ENCODE measurements at regions not wholly inside any gene's neighbourhood (a gene's known extent, or its start where the extent isn't known, plus 50 kb on each side); places are given as distances from the start of the nearest gene placed in this dataset.
"Not testable (repeated sequence)": the region's sequence is repeated elsewhere in the genome, so short reads cannot be mapped to it uniquely, and the experiment has no call there.

- BruUV-seq (replicated peaks); intact Hi-C loops (cut with micrococcal nuclease); POLR2A ChIA-PET; H3K9me3 Mint-ChIP-seq (ENCODE audit: unreplicated experiment); H3K36me3 Mint-ChIP-seq (ENCODE audit: insufficient read depth, unreplicated experiment); H3K4me1 Mint-ChIP-seq (ENCODE audit: insufficient read depth, unreplicated experiment); H3K27ac Mint-ChIP-seq (ENCODE audit: low read depth, unreplicated experiment); DNase-seq (ENCODE audit: unreplicated experiment); H3K4me3 Mint-ChIP-seq (ENCODE audit: unreplicated experiment): not testable (repeated sequence)
- H3K27me3 Mint-ChIP-seq (ENCODE audit: insufficient read depth, unreplicated experiment): peaks cover 27% of the 10 kb centered on the region
- CTCF ChIA-PET: interaction anchor here (0.8 kb wide), 1 partner anchor 173 kb away, joined by 3 read pairs; no protein-coding TSS in a partner anchor
Measured at GRCh38 chr12:8282181-8282580, 54.8 kb upstream of the FAM90A1 start.

- POLR2A ChIA-PET; DNase-seq (ENCODE audit: unreplicated experiment); H3K27ac Mint-ChIP-seq (ENCODE audit: low read depth, unreplicated experiment); BruUV-seq (replicated peaks); H3K36me3 Mint-ChIP-seq (ENCODE audit: insufficient read depth, unreplicated experiment); H3K9me3 Mint-ChIP-seq (ENCODE audit: unreplicated experiment); H3K4me1 Mint-ChIP-seq (ENCODE audit: insufficient read depth, unreplicated experiment); intact Hi-C loops (cut with micrococcal nuclease); H3K4me3 Mint-ChIP-seq (ENCODE audit: unreplicated experiment): not testable (repeated sequence)
- peaks cover 28% of the 10 kb centered on the region for H3K27me3 Mint-ChIP-seq (ENCODE audit: insufficient read depth, unreplicated experiment)
- CTCF ChIA-PET: interaction anchor here (0.6 kb wide), 1 partner anchor 393 kb away, joined by 3 read pairs; no protein-coding TSS in a partner anchor
Measured at GRCh38 chr12:8285681-8286080, 58.3 kb upstream of the FAM90A1 start.

- intact Hi-C loops (cut with micrococcal nuclease); H3K4me1 Mint-ChIP-seq (ENCODE audit: insufficient read depth, unreplicated experiment); H3K27ac Mint-ChIP-seq (ENCODE audit: low read depth, unreplicated experiment); H3K4me3 Mint-ChIP-seq (ENCODE audit: unreplicated experiment); POLR2A ChIA-PET; CTCF ChIA-PET; H3K36me3 Mint-ChIP-seq (ENCODE audit: insufficient read depth, unreplicated experiment); H3K9me3 Mint-ChIP-seq (ENCODE audit: unreplicated experiment); BruUV-seq (replicated peaks); DNase-seq (ENCODE audit: unreplicated experiment): not testable (repeated sequence)
- peaks cover 46% of the 10 kb centered on the region for H3K27me3 Mint-ChIP-seq (ENCODE audit: insufficient read depth, unreplicated experiment)
Measured at GRCh38 chr12:8291764-8292163, 64.3 kb upstream of the FAM90A1 start.

GRCh38 chr12:8294662-8295061 lies 67.2 kb upstream of the FAM90A1 start:
- CTCF ChIA-PET; BruUV-seq (replicated peaks); H3K4me3 Mint-ChIP-seq (ENCODE audit: unreplicated experiment); POLR2A ChIA-PET; DNase-seq (ENCODE audit: unreplicated experiment); intact Hi-C loops (cut with micrococcal nuclease); H3K9me3 Mint-ChIP-seq (ENCODE audit: unreplicated experiment); H3K4me1 Mint-ChIP-seq (ENCODE audit: insufficient read depth, unreplicated experiment); H3K36me3 Mint-ChIP-seq (ENCODE audit: insufficient read depth, unreplicated experiment); H3K27ac Mint-ChIP-seq (ENCODE audit: low read depth, unreplicated experiment): not testable (repeated sequence)
- H3K27me3 Mint-ChIP-seq (ENCODE audit: insufficient read depth, unreplicated experiment): peaks cover 37% of the 10 kb centered on the region

GRCh38 chr12:8308611-8309010 lies 81.2 kb upstream of the FAM90A1 start:
- H3K9me3 Mint-ChIP-seq (ENCODE audit: unreplicated experiment); H3K36me3 Mint-ChIP-seq (ENCODE audit: insufficient read depth, unreplicated experiment); H3K4me1 Mint-ChIP-seq (ENCODE audit: insufficient read depth, unreplicated experiment); H3K4me3 Mint-ChIP-seq (ENCODE audit: unreplicated experiment); POLR2A ChIA-PET; H3K27me3 Mint-ChIP-seq (ENCODE audit: insufficient read depth, unreplicated experiment); BruUV-seq (replicated peaks); CTCF ChIA-PET; H3K27ac Mint-ChIP-seq (ENCODE audit: low read depth, unreplicated experiment); intact Hi-C loops (cut with micrococcal nuclease); DNase-seq (ENCODE audit: unreplicated experiment): not testable (repeated sequence)

DNA sequence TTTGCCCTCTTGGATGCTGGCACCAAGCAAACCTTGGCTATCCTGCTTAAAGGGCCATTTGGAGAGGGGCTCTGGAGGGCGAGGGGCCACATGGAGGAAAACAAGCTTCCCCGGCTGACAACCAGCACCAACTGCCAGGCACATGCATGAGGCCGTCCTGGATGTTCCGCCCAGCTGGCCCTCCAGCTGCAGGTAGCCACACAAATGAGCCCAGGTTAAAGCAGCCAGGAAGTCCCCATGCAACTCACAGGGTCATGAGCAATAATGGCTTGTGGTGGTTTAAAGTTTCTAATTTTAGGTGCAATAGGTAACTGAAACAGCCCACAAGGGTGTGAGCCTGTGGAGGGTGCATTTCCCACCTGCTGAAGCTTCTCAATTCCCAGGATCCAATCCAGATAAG lies 88.6 kb upstream of the FAM90A1 start:
- CTCF ChIA-PET; DNase-seq (ENCODE audit: unreplicated experiment); H3K4me3 Mint-ChIP-seq (ENCODE audit: unreplicated experiment); H3K4me1 Mint-ChIP-seq (ENCODE audit: insufficient read depth, unreplicated experiment); intact Hi-C loops (cut with micrococcal nuclease); H3K27ac Mint-ChIP-seq (ENCODE audit: low read depth, unreplicated experiment); H3K36me3 Mint-ChIP-seq (ENCODE audit: insufficient read depth, unreplicated experiment); H3K9me3 Mint-ChIP-seq (ENCODE audit: unreplicated experiment); BruUV-seq (replicated peaks); H3K27me3 Mint-ChIP-seq (ENCODE audit: insufficient read depth, unreplicated experiment); POLR2A ChIA-PET: not testable (repeated sequence)

DNA sequence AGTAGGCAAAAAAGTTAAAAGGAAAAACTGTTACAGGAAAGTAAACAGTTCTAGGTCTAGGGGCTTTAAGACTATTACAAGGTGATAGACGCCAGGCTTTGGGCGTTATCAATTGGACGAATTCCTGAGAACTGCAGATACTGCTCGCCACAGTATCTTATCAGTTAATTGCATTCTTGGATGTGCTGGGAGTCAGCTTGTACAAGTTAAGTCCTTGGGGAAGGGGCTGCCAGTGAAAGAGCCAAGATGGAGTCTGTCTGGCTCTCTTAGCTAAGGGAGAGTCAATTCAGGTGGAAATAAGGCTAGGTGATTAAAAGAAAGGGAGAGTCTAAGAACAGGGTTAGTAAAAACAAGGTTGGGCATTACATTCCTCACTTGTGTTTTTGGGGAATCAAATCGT lies 90.3 kb upstream of the FAM90A1 start:
- H3K27ac Mint-ChIP-seq (ENCODE audit: low read depth, unreplicated experiment); CTCF ChIA-PET; DNase-seq (ENCODE audit: unreplicated experiment); H3K9me3 Mint-ChIP-seq (ENCODE audit: unreplicated experiment); intact Hi-C loops (cut with micrococcal nuclease); H3K4me3 Mint-ChIP-seq (ENCODE audit: unreplicated experiment); H3K36me3 Mint-ChIP-seq (ENCODE audit: insufficient read depth, unreplicated experiment); BruUV-seq (replicated peaks); POLR2A ChIA-PET; H3K27me3 Mint-ChIP-seq (ENCODE audit: insufficient read depth, unreplicated experiment); H3K4me1 Mint-ChIP-seq (ENCODE audit: insufficient read depth, unreplicated experiment): not testable (repeated sequence)

- POLR2A ChIA-PET; H3K9me3 Mint-ChIP-seq (ENCODE audit: unreplicated experiment); H3K27ac Mint-ChIP-seq (ENCODE audit: low read depth, unreplicated experiment); CTCF ChIA-PET; BruUV-seq (replicated peaks); intact Hi-C loops (cut with micrococcal nuclease); H3K4me1 Mint-ChIP-seq (ENCODE audit: insufficient read depth, unreplicated experiment); H3K4me3 Mint-ChIP-seq (ENCODE audit: unreplicated experiment); H3K27me3 Mint-ChIP-seq (ENCODE audit: insufficient read depth, unreplicated experiment); H3K36me3 Mint-ChIP-seq (ENCODE audit: insufficient read depth, unreplicated experiment); DNase-seq (ENCODE audit: unreplicated experiment): not testable (repeated sequence)
Measured at GRCh38 chr12:8320251-8320730, 92.9 kb upstream of the FAM90A1 start.

DNA sequence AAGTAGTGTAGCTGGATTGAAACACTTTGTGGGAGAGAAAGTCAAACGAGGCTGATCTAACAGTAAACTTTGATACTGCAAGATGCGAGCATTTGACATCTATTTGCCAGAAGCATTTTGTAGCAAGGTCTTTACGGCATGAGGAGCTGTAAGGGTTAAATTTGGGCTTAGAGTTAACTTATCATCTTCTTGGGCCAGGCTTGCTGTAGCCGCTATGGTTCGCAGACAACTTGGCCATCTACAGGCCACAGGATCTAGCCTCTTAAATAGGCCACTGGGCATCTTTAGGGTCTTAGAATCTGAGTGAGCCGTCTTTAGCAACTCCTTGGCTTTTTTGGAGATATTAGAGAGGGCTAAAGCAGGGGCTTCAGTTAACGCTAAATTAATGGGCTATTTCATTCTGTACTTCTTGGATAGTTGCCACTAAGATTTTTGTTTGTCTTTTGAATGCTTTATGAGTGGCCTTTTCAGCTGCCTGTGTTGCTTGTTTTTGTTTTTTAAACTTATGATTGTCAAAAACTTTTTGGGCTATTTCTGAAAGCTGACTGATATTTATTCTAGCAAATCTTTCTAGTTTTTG lies 93.5 kb upstream of the FAM90A1 start:
- intact Hi-C loops (cut with micrococcal nuclease); H3K27ac Mint-ChIP-seq (ENCODE audit: low read depth, unreplicated experiment); H3K9me3 Mint-ChIP-seq (ENCODE audit: unreplicated experiment); POLR2A ChIA-PET; DNase-seq (ENCODE audit: unreplicated experiment); H3K4me1 Mint-ChIP-seq (ENCODE audit: insufficient read depth, unreplicated experiment); BruUV-seq (replicated peaks); H3K36me3 Mint-ChIP-seq (ENCODE audit: insufficient read depth, unreplicated experiment); H3K4me3 Mint-ChIP-seq (ENCODE audit: unreplicated experiment); H3K27me3 Mint-ChIP-seq (ENCODE audit: insufficient read depth, unreplicated experiment): not testable (repeated sequence)
- CTCF ChIA-PET: interaction anchor here (0.7 to 1.4 kb wide), 2 partner anchors 39 to 211 kb away, joined by 3 read pairs; no protein-coding TSS in a partner anchor

Measured in MCF 10A (cell line).